ENCODE measurements at regions not wholly inside any gene's neighbourhood (a gene's known extent, or its start where the extent isn't known, plus 50 kb on each side); places are given as distances from the start of the nearest gene placed in this dataset.

DNA sequence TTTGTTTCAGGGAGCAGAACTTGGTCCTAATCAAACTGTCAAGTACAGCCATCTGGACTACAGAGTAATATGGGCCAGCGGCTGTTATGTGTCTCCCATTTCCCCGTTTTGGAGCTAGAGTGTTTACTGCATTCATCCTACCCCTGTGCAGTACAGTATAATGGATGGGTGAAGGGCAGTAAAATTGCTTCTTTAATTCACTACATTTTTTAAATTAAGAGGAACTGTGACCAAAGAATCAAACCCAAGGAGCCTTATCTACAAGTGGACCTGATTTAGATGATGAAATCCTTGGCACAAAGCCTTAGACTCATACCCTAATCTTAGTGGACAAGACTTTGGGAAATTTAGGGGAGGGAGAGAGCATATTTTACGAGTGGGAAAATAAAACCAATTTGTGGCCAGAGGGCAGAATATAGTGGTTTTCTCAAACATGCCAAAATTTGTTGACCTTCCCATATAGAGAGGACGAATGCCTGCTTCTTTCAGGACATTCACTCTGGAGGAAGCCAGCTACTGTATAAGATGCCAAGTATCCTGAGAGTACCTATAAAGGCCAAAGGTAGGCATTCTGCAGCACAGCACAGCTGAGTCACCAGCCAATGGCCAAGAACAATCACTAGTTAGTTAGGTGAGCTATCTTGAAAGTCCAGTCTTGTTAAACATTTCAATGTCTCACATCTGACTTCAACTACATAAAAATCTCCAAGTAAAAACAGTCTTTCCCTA lies 253.8 kb upstream of the KCNIP4 start:
- no peak overlapping the region for H3K4me3 ChIP-seq
- H3K36me3 ChIP-seq, result no peaks in the 10 kb centered on the region
- TF ChIP-seq POLR2AphosphoS5 (IDR thresholded peaks at IDR 0.05), result no peak
- TF ChIP-seq, protein P1, sequence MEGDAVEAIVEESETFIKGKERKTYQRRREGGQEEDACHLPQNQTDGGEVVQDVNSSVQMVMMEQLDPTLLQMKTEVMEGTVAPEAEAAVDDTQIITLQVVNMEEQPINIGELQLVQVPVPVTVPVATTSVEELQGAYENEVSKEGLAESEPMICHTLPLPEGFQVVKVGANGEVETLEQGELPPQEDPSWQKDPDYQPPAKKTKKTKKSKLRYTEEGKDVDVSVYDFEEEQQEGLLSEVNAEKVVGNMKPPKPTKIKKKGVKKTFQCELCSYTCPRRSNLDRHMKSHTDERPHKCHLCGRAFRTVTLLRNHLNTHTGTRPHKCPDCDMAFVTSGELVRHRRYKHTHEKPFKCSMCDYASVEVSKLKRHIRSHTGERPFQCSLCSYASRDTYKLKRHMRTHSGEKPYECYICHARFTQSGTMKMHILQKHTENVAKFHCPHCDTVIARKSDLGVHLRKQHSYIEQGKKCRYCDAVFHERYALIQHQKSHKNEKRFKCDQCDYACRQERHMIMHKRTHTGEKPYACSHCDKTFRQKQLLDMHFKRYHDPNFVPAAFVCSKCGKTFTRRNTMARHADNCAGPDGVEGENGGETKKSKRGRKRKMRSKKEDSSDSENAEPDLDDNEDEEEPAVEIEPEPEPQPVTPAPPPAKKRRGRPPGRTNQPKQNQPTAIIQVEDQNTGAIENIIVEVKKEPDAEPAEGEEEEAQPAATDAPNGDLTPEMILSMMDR (IDR thresholded peaks at IDR 0.05), result no peak
- TF ChIP-seq EP300 (IDR thresholded peaks at IDR 0.05), result no peak
- no peak for TF ChIP-seq POLR2A (IDR thresholded peaks at IDR 0.05)
- DNase-seq, result no peak
- no peaks in the 10 kb centered on the region for H3K9me3 ChIP-seq
- H3K27me3 ChIP-seq, result no peaks in the 10 kb centered on the region
- no peak for ATAC-seq (ENCODE audit: low FRiP score in 2 of 2)
- 53 to 54% methylated on average over 4 of the region's 4 CpGs for WGBS, 2 donors
- no peak overlapping the region for H3K27ac ChIP-seq
- H3K4me1 ChIP-seq, result no peaks in the 10 kb centered on the region

DNA sequence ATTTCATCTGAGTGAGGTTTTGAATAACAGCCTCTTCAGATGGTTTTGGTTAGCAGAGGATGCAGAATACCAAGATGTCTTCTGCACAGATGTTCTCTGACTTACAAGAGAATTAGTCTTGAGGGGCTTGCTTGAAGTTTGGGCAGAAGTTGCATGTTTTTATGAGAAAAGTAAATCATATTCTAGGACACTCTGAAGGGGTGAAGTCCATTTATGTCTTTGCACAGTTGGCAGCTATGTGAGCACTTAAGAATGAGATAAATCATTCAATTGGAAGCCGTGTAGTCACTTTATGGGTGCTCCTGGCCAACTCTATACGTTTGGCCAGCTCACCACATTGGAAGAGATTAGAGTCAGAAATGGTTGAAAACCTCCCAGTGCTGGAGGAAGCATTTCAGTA lies 252.7 kb upstream of the KCNIP4 start:
- ATAC-seq (ENCODE audit: low FRiP score in 2 of 2), result no peak
- Histone ChIP-seq H3K36me3 (no peaks in the 10 kb centered on the region), H3K27ac (no peak overlapping the region), H3K4me3 (no peak overlapping the region), H3K9me3 (no peaks in the 10 kb centered on the region), H3K27me3 (no peaks in the 10 kb centered on the region), H3K4me1 (no peaks in the 10 kb centered on the region)
- TF ChIP-seq, protein P1 (IDR thresholded peaks at IDR 0.05), result no peak
- TF ChIP-seq EP300 (IDR thresholded peaks at IDR 0.05) (no peak), POLR2A (IDR thresholded peaks at IDR 0.05) (no peak), POLR2AphosphoS5 (IDR thresholded peaks at IDR 0.05) (no peak)
- 25 to 29% methylated on average over 2 of the region's 2 CpGs for WGBS, 2 donors
- DNase-seq, result no peak

DNA sequence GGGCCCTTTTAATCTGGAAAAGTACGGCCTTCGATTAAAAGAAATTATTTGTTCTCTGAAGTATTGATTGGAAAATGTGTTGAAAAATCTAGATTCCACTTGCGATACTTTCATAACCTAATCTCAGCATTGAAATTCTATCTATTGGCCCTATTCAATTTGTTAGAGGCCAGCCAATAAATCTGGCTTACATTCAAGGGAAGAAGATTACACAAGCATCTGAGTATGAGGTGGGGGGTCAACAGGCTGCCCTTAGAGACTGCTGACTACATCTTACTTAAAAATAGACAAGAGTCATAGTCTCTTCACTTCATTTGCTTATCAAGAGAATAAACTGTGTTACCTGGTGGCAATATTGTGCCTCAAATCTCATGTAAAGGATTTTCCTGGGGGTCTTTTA lies 248.0 kb upstream of the KCNIP4 start:
- no peaks in the 10 kb centered on the region for H3K27me3 ChIP-seq

DNA sequence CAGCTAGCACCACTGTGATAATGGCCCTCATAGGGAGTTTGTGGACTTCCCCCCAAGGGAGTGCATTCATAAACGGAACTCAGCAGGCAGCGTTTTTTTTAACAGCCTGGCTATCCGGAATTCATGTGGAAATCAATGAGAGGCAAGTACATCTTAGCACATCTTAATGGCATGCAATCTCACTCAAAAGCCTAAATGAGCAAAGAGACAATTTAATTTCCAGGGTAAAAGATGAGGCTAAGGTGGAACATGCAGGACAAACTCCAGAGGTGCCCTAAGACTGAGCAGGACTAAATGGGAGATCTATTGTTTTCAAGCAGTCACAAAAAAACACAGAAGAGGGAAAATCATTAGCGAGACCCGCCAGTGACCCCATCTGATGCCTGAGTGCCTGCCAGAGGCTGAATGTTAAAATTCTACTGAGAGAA lies 243.5 kb upstream of the KCNIP4 start:
- 18 to 21% methylated on average over 5 of the region's 5 CpGs for WGBS, 2 donors

More for the DNA sequence above, 248.0 kb upstream of the KCNIP4 start:
- Histone ChIP-seq H3K36me3 (no peaks in the 10 kb centered on the region), H3K4me3 (no peak overlapping the region), H3K4me1 (no peaks in the 10 kb centered on the region), H3K27ac (no peak overlapping the region), H3K9me3 (no peaks in the 10 kb centered on the region)
- TF ChIP-seq EP300 (IDR thresholded peaks at IDR 0.05) (no peak), POLR2AphosphoS5 (IDR thresholded peaks at IDR 0.05) (no peak)
- TF ChIP-seq, protein P1 (IDR thresholded peaks at IDR 0.05), result no peak
- WGBS, 2 donors, result 93 to 95% methylated on average over 3 of the region's 3 CpGs
- DNase-seq (no peak), ATAC-seq (ENCODE audit: low FRiP score in 2 of 2) (no peak)

More for the DNA sequence above, 243.5 kb upstream of the KCNIP4 start:
- H3K4me1 ChIP-seq, result no peaks in the 10 kb centered on the region
- no peaks in the 10 kb centered on the region for H3K36me3 ChIP-seq
- TF ChIP-seq EP300 (IDR thresholded peaks at IDR 0.05) (no peak), POLR2AphosphoS5 (IDR thresholded peaks at IDR 0.05) (no peak), POLR2A (IDR thresholded peaks at IDR 0.05) (no peak)
- TF ChIP-seq, protein P1 (IDR thresholded peaks at IDR 0.05), result no peak
- no peaks in the 10 kb centered on the region for H3K27me3 ChIP-seq
- no peak overlapping the region for H3K4me3 ChIP-seq
- no peaks in the 10 kb centered on the region for H3K9me3 ChIP-seq
- no peak for ATAC-seq (ENCODE audit: low FRiP score in 2 of 2)
- H3K27ac ChIP-seq, result no peak overlapping the region
- DNase-seq, result no peak

Measured in upper lobe of left lung (tissue), 6 donors.